Right kidney (tissue), 1 donor: ENCODE measurements at regions not wholly inside any gene's neighbourhood (a gene's known extent, or its start where the extent isn't known, plus 50 kb on each side); places are given as distances from the start of the nearest gene placed in this dataset.

Experiments used
- DNase-seq: peaks from one replicate; pipeline ENCODE4 v3.0.0-alpha.2; 2016

DNA sequence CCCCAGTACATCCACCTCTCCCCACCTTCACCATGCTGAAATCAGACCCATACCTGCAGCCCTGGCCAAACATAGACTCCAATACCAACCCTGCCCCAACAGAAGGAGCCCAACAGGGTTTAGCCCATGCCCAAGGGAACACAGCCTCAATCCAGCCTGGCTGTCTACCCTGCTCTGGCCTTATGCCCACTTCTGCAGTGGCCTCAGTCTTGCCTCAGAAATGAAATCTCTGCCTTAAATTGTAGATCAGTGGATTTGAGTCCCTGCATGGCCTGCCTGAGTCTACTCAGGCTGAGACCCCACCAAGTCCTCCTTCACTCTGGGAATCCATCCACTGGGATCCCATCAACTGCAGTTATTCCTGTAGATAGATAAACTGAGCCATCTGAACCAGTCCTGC, 97.6 kb upstream of the GJB5 start:
- no peak for DNase-seq

DNA sequence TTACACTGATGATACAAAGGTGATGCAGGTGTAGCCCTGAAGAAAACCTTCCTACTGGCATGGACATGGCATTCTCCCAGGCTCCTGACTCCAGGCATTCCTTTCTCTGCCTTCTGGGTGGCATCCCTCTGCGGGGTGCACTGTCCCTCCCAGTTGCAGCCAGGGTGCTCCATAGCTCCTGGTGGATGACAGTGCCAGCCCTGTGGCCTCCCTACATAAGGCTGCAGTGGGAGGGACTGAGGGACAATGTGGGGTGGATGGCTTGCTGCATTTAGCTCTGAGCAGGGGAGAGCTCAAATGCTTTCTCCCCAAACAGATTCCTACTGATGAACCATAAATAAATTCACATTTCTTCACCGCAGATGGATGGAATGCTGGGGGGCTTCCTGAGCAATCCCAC, 97.0 kb upstream of the GJB5 start:
- no peak for DNase-seq

DNA sequence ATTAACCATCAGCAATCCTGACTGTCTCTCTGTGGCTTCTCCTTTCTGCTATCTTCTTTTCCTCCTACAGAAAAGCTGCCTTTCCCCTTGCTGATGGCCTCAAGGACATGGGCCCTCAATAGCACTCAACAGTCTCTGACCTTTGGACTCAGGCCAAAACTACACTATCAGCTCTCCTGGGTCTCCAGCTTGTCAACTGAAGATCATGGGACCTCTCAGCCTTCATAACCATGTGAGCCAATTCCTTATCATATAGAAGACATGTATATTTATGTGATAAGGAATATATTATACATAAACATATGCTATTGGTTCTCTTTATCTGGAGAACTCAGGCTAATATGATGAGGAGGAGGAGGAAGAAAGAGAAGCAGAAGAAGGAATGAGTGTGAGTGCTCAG, 91.8 kb upstream of the GJB5 start:
- no peak for DNase-seq

DNA sequence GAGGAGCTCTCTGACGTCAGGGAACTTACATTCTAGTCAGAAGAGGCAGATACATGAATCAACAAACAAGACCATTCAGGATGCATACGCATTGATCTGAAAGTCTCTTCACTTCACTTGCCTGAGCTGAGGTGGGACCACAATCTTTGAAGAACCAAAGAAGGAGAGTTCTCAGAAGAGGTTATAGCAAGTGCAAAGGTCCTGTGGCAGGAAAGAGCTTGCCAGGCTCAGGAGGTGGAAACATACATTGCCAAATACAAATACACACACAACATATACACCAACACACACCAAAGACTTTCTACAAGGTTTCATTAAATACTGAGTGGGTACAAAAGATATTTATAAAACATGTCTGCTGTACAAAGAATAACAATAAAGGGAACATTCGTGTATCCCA, 86.8 kb upstream of the GJB5 start:
- DNase-seq, result no peak

DNA sequence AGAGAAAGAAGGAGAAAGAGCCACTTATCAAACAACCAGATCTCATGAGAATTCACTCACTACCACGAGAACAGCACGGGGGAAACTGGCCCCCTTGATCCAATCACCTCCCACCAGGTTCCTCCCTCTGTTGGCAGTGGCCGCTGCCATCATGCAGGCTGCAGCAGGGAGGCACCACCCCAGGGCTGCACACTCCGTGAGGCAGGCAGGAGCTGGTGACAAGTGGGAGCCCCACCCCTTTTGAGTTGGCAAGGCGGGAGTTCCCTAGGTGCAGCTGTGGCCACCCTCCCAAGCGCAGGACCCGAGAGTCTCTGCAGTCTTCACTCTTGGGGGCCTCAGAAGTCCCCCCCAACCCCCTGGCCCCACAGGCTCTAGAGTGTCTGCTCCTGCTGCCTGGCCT, 83.9 kb upstream of the GJB5 start:
- DNase-seq, result no peak

DNA sequence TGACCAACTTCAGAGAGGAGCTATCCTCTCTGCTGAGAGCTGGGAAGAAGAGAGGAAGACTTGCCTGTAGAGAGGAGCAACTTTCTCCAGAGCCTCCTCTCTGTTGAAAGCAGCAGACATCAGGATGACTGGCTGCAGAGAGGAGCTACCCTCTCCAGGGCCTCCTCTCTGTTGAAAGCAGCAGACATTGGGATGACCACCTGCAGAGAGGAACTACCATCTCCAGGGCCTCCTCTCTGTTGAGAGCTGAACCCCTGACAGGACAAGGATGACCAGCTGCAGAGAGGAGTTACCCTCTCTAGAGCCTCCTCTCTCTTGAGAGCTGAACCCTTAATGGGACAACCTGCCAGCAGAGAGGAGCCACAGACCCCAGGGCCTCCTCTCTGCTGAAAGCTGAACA, 83.0 kb upstream of the GJB5 start:
- no peak for DNase-seq

DNA sequence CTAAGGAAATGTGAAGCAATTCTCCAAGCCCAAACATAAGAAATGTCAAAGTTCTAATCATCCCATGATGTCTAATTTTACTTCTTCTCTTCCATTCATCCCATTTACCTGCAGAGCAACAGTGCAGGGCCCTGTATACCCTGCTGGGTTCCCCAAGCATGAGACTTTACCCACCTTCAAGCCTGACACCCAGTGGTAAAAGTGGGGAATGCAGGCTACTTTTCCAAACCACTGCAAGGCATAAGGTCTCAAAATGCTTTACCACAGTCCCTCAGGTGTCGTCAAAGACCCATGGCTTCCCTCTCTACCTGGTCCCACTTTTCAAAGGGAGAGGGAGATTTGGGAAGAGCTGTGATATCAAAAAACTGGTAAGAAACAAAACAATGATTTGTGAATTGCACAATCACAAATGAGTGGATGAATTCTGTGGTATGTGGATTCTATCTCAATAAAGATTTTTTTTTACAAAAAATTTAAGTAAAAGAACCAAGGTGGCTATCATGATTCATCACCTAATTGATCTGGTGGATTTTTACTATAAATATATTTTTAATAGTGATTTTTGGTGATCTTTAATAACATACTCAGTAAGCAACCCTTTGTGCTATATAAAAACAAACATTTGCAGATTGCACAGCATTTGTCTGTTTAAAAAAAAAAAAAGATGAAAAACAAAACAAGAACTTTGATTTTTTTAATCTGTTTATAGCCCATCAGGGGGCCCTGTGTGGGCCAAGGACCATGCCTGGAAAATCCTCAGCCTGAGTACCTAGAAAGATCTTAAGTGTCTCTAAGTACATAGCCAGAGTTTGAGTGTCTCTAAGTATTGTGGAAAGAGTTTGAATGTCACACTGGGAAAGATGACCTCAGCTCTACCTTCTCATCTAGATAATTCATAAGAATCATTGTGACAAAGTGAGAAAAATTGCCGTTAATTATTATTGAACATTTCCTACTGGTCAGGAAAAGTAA, 73.1 kb upstream of the GJB5 start:
- no peak for DNase-seq

DNA sequence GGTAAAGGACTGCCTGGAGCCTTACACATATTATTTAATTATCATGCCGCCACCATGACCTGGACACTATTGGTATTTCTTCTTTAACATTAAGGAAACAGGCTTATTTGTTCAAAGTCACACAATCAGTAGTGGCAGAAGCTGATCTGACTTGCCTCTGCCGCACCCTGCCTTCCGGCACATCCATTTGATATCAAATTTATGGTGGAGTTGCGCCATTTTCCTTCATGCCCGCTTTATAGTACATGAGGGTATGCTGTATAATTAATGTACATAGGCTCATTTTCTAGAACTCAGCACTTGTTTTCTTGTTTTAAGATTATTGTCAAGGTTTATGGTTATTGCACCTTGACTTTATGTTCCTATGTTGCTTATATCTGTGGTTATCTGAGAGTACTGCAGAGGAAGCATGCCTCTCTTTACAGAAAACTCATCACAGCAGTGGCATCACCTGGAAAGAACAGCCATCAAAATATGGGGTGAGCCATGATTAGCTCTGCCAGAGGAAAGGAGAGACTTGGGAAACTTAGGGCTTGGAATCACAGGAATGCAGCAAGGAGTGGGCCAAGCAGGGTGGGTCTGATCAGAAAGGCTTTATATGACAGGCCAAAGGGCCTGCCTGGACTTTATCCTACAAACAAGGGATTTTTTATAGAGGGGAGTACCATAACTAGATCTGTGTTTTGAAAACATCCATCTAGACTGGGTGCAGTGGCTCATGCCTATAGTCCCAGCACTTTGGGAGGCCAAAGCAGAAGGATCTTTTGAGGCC, 72.2 kb upstream of the GJB5 start:
- DNase-seq, result no peak

DNA sequence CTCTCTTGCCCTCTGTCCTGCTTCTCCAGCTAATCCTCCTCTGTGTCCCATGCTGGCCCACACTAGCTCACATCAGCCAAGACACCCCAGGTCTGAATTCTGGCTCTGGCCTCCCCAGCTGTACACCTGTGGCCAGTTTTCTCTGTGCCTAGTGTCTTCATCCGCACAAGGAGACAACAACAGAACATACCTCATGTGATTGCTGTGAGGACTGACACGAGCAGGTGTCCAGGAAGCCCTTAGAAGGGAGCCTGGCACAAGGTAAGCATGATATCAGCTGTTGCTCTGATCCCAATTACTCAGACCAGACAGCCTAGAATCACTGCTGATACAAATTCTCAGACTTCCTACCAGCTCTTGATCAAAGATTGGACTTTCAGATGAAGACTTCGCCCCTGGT, 71.2 kb upstream of the GJB5 start:
- DNase-seq, result no peak

DNA sequence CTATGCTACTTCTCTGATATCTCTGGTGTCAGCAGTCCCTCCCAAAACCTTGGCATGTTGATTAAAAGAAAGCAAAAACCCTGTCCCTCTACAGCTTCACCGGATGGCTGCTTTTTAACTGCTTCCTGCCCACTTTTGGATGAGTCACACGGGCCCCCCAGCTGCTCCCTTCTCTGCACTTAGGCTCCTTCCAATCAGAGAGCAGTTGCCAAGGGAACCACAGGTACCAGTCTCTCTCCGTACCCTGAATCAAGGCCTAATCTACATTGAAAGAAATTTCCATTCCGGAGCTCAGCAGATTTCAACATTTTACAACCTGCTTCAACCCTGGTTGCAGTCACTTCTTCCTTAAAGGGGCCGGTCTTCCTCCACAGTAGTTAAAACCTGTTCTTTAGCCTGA, 70.6 kb upstream of the GJB5 start:
- no peak for DNase-seq

DNA sequence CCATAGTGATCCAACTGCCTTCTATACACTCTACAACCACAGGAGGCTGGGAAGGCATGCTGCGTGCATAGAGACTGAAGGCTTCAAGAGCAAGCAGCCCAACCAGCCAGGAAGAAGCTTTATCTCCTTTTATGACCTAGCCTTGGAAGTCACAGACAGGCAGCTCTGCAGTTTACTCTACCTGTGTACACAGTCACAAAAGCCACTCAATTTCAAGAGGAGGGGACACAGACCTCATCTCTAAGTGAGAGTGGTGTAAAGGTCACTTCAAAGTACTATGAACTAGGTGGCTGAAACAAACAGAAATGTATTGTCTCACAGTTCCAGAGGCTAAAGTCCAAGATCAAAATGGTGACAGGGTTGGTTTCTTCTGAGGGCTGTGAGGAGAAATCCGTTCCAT, 69.6 kb upstream of the GJB5 start:
- DNase-seq, result no peak

DNA sequence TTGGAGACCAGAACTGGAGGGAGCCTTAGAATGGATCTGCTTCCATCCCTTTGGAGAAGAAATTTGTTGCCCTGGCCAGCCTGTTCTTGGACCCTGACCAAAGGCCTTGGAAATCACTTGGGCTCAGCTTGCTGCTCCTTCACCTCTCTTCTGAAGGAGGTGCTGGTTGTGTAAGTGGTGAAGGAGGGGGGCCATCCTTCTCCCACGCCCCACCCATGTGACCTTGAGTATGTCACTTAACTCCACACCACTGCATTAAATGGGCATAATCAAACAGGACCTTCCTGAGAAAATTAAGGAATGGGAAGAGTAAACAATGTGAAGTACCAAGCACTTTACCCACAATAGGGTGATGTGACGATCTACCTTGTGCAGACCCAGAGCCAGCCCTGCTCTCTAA, 68.3 kb upstream of the GJB5 start:
- no peak for DNase-seq

DNA sequence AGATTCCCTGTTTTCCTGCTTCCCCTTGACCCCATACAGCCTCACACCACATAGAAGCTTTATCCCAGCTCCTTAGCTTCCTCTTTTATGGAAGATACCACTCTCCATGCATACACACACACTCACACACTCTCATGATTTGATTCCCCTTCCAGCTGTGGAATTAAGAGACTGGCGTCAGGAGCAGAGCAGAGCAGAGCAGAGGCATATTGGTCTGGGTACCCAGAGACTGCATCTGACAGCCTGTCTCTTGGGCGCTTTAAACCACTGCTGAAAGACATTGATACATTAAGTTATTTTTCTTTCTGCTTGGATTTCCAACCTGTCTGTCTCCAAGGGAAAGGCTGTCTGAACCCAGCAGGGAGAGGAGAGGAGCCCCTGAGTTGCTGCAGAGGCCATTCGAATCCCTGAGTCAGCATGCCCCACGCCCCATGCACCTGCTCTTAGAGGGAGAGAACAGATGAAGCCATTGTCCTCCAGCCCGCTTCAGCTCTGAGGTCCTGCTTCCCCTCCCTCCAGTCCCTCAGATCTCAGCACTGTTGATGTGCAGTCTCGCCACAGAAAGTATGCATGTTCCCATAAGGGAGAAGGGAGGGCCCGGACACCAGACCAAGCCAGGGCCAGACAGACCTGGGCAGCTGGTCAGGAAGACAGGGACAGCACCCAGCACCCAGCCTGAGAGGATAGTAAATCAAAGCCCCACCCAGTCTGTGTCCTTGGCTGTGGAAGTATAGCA, 66.7 kb upstream of the GJB5 start:
- DNase-seq, result no peak

DNA sequence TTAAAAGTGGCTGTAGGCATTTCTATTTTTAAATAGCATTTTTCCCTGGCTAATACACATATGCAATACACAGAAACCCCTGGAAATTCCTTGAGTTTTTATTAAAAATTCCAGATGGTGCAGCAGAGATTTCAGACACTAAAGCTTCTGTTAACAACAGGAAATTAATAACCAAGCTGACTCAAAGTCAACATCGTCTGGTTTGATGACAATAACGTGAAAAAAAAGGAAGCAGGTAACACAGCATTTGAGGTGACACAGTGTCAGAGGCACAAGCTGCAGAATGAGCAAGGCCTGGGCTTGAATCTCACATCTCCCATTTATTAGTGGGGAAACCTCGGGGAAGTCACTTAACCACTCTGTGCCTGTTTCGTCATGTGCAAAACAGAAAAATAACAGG, 64.6 kb upstream of the GJB5 start:
- no peak for DNase-seq

DNA sequence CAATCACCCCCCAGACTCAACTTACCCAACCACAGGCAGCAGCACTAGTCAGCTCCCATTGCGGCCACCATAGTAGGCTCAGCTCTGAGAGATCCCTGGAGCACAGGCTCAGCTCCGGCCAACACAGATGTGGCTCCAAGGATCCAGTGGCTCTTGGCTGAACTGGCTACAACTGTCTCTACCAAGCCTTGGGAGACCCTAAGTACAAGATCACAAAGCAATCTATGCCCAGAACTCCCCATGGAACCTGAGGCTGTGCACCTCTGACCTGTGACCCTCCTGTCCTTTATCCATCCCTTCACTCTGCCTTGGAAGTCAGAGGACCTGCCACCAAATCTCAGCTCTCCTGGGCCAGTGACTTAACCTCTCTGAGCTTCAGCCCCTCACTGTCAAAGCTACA, 61.8 kb upstream of the GJB5 start:
- no peak for DNase-seq

DNA sequence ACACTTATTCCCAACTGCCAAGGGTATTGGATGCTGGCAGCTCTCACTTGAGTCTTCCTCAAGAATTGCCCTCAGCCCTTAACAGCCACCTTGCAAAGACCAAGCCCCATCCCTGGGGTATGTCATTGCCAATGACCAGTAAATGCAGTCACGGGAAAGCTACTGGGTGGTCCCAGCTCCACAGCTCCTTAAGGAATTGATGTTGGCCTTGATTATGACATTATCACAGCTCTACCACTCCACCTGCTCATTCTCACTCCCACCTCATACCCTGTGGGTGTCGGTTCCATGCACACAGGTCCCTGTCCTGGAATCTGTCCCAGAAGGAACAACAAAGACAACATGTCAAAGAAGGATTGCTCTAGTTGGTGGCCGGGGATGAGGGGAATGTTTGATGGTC, 60.5 kb upstream of the GJB5 start:
- DNase-seq, result no peak

DNA sequence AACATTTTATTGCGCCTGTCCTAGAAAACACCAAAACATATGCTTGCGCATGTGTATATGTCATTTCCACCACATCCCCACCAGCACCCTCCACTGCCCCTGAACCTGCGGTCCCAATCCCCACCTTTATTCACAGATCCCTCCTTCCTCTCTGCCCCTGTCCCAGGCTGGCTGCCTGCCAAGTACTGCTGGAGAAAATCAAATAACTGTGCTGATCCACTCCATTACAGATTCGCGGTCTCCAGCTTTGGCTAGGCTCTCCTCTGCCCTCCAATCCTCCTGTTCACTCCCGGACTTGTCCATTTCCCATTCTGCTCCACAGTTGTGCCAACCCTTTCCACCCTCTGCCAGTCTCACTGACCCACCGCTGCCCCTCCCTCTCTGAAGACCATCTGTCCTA, 59.3 kb upstream of the GJB5 start:
- DNase-seq, result no peak

DNA sequence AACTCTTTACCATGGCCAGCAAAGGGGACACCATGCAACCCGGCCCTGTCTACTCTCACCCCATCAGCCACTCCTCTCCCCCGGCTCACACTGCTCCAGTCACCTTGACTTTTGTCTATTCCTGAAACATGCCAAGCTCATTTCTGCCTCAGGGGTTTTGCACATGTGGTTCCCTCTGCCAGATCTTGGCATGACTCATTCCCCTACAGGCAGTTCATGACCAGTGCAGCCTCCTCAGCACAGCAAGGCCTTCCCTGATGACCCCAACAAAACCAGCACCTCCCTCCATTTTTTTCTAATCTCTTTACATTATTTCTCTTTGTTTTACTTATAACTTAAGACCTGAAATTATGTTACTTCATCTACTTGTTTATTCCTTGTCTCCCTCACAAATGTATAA, 58.6 kb upstream of the GJB5 start:
- DNase-seq, result no peak

DNA sequence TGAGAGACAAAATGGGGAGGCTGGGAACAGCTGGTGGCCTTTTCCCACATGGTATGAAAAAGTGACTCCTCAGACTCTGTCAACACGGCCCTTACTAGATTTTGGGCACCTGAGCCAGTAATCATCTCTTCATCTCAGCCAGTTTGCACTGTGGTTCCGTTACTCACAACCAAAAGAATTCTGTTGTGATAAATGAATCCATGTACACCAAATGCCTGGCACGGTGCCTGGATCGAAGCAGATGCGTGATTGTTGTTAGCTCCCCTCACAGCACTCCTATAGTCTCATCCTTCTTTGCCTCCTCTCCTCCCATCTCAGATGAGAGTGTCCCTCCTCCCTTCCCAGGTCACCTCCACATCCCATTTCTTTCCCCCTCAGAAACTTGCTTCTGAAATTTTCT, 57.9 kb upstream of the GJB5 start:
- DNase-seq, result no peak

DNA sequence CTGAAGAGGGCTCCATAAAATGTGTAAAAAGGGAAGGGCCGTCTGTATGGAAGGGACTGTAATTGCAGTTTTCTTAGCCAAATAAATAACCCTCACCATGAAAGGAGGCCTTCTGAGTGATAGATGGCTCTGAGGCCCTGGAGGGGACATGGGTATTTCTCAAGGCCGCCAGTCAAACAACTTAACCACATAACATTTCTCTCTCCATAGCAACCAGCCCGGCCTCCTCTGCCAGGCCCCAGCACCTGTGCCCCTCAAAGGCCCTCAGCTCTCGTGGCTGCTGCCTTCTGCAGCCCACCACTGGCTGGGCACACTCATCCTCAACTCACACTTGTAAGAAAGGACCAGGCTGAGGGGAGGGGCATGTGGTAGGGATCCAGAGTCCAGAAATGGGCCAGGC, 57.0 kb upstream of the GJB5 start:
- DNase-seq, result no peak

DNA sequence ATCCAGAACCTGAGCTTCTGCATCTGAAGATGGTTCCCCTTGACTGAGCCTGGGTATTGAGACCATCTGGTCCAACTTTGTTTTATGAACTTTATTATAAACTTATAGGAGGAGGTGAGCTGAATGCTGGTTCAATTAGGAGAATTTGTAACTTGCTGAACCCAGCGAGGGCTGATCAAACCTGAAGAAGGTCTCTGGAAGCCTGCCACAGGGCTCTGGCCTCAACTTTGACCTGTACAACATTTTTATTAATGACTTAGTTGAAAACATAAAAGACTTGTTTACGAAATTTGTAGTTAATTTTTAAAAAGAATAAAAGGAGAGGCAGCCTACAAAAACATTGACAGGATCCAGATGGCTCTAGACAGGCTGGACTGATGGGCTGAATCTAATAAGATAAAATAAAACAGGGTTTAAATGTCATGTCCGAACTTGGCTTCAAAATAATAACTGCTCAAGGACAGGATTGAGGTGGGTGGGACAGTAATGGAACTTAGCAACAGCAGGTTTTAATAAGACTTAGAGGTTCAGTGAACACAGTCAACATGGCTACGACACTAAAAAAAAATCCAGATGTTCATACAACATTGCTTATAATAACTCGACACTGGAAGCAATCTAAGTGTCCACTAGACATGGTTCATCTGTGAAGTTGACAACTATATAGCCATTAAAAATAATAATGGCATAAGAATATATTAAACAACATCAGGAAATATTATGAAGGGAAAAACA, 53.4 kb upstream of the GJB5 start:
- DNase-seq, result no peak
